8988T (cell line): ENCODE measurements at regions not wholly inside any gene's neighbourhood (a gene's known extent, or its start where the extent isn't known, plus 50 kb on each side); places are given as distances from the start of the nearest gene placed in this dataset.

Experiments
- DNase-seq: peaks from one replicate; pipeline ENCODE4 v3.0.0; 2011

- DNase-seq: no peak
Measured at GRCh38 chrX:69362354-69362753, 141.8 kb upstream of the NALF2 start.

GRCh38 chrX:69361311-69361845 lies 142.7 kb upstream of the NALF2 start:
- DNase-seq: no peak

DNA sequence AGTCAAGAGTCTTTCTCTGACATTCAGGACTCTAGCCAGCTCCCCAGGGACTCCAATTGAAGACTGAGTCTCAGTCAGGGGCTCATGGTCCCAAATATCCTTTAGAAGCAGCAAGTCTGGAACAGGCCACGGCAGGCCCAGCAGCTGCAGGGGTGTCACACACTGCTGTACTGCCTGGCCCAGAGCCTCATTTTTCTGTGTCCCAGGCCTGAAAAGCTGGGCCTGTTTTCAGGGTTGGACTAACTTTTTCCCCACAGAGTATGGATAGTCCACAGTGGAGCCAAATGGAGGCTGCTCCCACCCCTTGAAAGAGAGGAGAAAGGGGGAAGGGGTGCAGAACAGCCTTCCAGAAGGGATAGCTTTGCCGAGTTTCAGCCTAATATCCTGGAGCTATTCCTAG lies 146.8 kb upstream of the NALF2 start:
- no peak for DNase-seq

DNA sequence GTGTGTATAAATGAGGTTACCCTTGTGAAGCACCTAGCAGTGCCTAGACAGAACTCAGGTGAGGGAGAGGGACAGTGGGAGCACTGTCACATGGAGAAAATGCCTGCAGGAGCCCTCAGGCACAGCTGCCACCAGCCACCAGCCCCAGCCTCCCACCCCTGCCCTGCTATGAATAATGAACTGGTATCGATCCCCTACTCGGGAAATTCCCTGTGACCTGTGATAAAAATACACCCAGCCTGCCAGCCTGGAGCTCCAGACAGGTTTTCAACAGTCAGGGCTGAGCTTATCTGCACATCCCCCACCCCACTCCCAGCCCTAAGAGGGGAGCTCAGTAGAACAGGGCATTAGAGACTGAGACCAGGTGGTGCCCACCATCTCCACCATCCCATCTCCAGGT lies 159.6 kb upstream of the PJA1 start:
- no peak for DNase-seq

DNA sequence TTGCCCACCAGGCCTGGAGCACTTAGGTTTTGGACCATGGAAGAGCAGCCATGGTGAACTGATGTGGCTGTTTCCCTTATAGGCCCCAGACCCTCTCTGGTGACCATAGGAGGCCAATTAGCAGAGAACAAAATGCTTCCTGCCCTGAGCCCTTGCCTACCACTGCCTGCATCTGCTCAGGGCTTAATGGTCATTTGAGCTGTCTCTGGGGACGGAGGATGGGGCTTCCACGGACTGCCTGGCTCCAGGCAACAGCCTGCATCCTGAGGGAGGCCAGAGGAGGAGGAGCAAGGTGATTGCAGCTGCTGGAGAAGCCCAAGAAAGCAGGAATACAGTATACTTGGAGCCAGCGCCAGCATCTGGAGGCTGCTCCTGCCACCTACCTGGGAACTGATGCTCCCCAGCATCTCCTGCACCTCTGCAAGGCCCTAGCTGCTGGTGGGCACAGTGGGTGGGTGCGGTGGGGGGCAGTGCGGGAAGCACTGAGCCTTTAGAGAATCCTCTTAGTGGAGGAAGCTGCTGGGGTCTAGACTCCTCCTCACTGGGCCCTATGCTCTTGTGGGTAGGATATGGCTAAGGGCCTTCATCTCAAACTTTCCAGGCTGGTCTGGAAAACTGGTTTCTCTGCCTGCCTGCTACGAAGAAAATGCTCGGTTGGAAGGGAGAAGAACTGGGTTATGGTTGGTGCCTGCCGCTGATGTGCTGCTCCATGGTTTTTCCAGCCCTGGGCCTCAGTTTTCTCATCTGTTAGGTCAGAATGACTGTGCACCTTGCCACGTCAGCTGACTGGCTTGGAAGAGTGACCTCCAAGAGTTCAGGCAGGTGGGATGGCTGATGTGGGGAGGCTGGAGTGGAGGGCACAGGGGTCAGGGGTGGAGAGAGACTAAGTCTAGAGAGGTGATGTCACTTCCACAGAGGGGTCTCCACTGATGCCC lies 158.8 kb upstream of the PJA1 start:
- peak; percentile 1 for DNase-seq

DNA sequence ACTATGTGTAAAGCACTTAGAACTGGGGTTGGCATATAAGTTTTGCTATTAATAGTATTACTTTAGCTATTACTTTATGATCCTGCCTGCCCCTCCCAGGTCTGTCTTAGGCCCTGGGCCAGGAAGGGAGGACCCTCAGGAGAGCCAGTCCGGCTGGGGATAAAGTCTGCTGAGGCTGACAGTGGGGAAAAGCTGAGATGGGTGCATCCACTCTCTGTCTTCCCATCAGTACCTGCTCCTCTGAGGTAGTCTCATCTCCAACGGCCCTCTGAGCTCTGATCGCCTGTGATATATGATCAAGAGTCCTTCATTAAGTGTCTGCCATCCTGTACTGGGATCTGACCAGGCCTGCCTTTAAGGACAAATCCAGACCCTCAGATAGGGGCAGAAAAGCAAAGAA lies 156.5 kb upstream of the PJA1 start:
- no peak for DNase-seq

DNA sequence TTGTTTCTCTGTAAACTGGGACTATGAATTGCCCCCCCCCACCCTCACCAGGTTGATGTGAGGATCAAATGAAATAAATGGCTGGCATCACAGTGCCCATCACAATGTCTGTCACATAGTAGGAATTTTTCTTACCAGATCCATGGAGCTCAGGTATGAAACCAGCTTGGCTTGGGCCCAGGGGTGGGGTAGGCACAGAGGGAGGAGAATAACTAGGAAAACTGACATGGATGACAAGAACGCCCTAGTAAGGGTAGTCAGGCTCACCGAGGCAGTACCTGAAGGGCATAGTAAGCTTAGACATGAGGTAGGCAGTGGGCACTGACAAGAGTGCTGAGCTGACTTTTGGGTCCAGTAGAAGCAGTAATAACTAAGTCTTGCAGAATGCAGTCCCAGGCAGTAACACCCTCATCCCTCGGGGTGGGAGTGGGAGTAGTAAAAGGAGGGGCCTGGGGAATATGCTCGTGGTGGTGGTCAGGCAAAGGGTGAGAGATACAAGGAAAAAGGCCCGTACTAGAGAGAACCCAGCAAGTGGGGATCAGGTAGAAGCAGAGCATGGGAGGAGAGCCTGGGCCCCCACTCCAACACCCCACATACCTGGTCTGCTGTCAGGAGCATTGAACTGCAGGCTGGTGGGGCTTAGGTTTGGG lies 155.9 kb upstream of the PJA1 start:
- DNase-seq: peak; percentile 2

GRCh38 chrX:69320116-69320515 lies 154.9 kb upstream of the PJA1 start:
- DNase-seq: no peak

GRCh38 chrX:69319376-69319775 lies 154.1 kb upstream of the PJA1 start:
- DNase-seq: no peak

GRCh38 chrX:69318651-69319340 lies 153.5 kb upstream of the PJA1 start:
- no peak for DNase-seq

DNA sequence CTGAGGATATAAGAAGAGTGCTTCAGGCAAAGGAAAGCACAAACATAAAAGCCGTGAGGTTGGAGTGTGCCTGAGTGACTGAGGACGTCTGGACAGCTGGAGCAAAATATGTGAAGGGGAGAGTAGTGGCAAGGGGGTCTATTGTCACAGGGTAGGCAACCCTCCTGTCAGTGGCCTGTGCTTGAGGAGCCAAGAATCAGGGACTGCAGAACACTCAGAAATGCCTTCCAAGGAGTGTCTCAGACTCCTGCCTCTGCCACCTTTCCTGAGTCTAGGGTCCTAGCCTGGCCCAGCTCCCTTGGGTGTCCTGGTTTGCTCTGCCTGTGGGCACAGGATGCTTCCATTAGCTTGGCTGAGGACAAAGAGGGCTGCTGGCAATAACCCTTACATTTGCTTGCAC lies 152.5 kb upstream of the PJA1 start:
- DNase-seq: no peak

GRCh38 chrX:69314436-69315348 lies 149.4 kb upstream of the PJA1 start:
- peak; percentile 4 for DNase-seq

GRCh38 chrX:69313617-69314290 lies 148.5 kb upstream of the PJA1 start:
- DNase-seq: no peak

DNA sequence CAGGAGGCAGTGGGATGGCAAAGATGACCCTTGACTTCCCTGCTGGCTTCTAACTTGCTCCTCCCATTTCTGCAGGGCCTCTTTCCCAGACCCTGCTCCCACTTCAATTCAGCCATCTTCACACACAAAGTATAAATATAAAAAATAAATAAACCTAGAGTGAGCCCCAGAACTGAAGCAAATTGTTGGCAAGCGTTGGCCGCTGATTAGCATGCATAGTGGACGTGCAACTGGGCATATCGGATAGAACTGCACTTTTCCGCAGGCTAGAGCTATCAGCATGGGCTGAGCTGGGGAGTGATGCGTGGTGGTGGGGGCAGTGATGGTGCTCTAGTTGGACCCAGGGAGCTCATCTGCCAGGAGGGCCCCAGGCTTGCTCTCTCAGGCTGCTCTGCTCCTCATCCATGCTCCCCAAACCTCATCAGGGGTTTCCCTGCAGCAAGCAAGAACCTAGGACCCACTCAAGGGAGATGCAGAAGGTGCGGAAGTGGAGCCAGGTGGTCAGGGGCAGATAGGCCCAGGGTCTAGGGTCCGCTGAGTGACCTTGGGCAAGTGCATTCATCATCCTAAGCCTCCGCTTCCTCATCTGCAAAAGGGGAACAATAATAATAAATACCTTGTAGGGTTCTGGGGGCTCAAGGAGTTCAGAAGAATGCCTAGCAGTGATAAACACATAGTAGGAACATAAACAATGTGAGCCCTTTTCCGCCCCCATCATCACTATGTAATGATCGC lies 146.8 kb upstream of the PJA1 start:
- DNase-seq: no peak

DNA sequence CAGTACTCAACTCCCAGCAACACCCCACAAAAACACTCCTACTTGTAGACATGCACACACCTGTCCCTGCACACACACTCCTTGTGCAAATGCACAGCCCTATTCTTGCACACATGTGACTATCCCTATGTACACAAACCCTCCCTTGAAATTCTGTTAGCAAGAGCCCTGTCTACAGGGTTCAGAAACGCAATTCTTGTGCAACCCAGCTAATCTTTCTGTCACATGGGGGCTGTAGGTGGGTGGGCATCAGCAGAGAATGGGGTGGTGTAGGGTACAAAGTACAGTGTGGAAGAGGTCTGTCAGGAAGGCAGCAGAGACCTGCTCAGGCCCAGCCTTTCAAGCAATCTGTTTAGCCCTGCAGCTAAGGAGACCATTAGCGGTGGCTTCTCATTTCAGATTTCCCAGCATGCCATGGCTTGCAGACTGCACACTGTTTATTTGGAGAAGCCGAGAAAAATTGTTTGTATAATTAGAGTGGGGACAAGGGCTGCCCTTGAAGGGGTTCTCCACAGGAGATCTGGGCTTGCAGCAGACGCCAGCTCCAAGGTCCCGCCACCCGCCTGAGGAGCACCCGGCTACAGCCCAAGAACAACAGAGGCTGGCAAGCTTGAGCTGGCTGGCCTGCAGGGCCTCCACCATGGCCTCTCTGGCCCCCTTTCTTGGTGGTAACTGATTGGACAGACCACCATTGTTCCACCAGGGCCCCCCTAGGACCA lies 144.0 kb upstream of the PJA1 start:
- DNase-seq: no peak

DNA sequence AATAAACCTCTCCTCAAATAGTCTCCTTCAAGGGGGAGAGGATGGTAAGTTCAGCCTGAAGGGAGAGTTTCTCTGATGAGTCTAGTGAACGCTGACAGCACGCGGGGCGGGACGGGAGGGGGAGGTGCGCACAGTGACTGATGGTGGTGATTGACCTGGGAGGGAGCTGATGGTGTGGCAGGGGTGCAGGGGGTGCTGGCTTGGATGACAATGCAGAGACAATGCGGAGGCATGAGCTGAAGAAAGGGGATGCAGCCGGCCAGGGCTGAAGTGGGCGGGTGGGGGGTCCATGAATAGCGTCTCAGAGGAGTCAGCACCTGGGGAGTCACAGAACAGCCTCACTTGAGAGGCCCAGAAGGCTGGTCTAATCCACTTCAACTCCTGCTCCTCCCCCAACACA lies 142.5 kb upstream of the PJA1 start:
- DNase-seq: no peak

DNA sequence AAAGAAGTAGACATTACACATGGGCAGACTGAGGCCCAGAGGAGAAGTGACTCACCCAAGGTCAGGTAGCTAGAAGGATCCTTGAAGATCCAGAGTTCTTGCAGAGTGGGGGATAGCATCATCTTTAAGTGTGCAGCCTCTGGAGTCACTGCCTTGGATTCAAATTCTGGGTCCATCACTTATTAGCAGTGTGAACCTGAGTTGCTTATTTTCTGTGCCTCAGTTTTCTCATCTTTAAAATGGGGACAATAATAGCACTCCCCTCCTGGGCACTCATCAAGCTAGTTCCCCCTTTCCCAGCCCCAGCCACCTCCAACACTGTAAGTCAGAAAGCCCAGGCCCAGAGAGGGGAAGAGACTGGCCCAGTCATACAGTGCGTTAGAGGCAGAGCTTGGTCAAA lies 141.8 kb upstream of the PJA1 start:
- DNase-seq: no peak

- DNase-seq: no peak
Measured at GRCh38 chrX:69306063-69306404, 140.8 kb upstream of the PJA1 start.

GRCh38 chrX:69305333-69306062 lies 140.2 kb upstream of the PJA1 start:
- no peak for DNase-seq

- no peak for DNase-seq
Measured at GRCh38 chrX:69303231-69303630, 138.0 kb upstream of the PJA1 start.
